ENCODE measurements at regions not wholly inside any gene's neighbourhood (a gene's known extent, or its start where the extent isn't known, plus 50 kb on each side); places are given as distances from the start of the nearest gene placed in this dataset.
"Not testable (repeated sequence)": the region's sequence is repeated elsewhere in the genome, so short reads cannot be mapped to it uniquely, and the experiment has no call there.

DNA sequence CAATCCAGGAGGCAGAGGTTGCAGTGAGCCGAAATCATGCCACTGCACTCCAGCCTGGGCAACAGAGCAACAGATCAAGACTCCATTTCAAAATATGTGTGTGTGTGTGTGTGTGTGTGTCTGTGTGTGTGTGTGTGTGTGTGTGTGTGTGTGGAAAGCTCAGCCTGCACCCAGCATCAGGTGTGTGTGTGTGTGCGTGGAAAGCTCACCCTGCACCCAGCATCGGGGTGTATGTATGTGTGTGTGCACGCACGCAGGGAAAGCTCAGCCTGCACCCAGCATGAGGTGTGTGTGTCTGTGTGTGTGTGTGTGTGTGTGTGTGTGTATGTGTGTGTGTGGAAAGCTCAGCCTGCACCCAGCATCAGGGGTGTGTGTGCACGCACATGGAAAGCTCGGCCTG, 193.8 kb downstream of the MN1 start:
- TF ChIP-seq, protein P1, sequence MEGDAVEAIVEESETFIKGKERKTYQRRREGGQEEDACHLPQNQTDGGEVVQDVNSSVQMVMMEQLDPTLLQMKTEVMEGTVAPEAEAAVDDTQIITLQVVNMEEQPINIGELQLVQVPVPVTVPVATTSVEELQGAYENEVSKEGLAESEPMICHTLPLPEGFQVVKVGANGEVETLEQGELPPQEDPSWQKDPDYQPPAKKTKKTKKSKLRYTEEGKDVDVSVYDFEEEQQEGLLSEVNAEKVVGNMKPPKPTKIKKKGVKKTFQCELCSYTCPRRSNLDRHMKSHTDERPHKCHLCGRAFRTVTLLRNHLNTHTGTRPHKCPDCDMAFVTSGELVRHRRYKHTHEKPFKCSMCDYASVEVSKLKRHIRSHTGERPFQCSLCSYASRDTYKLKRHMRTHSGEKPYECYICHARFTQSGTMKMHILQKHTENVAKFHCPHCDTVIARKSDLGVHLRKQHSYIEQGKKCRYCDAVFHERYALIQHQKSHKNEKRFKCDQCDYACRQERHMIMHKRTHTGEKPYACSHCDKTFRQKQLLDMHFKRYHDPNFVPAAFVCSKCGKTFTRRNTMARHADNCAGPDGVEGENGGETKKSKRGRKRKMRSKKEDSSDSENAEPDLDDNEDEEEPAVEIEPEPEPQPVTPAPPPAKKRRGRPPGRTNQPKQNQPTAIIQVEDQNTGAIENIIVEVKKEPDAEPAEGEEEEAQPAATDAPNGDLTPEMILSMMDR (IDR thresholded peaks at IDR 0.05): not testable (repeated sequence)
- not testable (repeated sequence) for TF ChIP-seq POLR2A (IDR thresholded peaks at IDR 0.05); POLR2AphosphoS5 (IDR thresholded peaks at IDR 0.05; ENCODE audit: insufficient read depth in 1 of 2, low read depth in 1 of 2)

Measured in vagina (tissue), 2 donors.